Left lung (tissue), 4 donors: ENCODE measurements at regions not wholly inside any gene's neighbourhood (a gene's known extent, or its start where the extent isn't known, plus 50 kb on each side); places are given as distances from the start of the nearest gene placed in this dataset.

Source experiments
- ATAC-seq: fragments of 200-7000 bp; cut with Tn5 transposase; one replicate; pipeline ENCODE4 v1.9.1; 2020; ENCODE audit warnings: moderate library complexity
- DNase-seq, 4 donors: peaks; one replicate each; pipeline ENCODE4 v3.0.0-alpha.2; 2013 to 2020
- H3K27ac ChIP-seq, 2 donors: fragments of 200-600 bp; sonication (generic) in 1 of 2; one replicate each; pipeline versions ENCODE4 v1.5.0 to v1.8.0; 2020 to 2021
- H3K27me3 ChIP-seq, 2 donors: fragments of 200-600 bp; sonication (generic) in 1 of 2; one replicate each; pipeline versions ENCODE4 v1.5.0 to v1.8.0; 2020 to 2021
- H3K36me3 ChIP-seq, 2 donors: fragments of 200-600 bp; sonication (generic) in 1 of 2; one replicate each; pipeline versions ENCODE4 v1.5.0 to v1.8.0; 2020 to 2021
- H3K4me1 ChIP-seq, 2 donors: fragments of 200-600 bp; one replicate each; pipeline ENCODE4 v1.8.0; 2021
- H3K4me3 ChIP-seq, 2 donors: fragments of 200-600 bp; sonication (generic) in 1 of 2; one replicate each; pipeline versions ENCODE4 v1.5.0 to v1.8.0; 2020 to 2021; ENCODE audit warnings: mild to moderate bottlenecking in 1 of 2
- H3K9me3 ChIP-seq, 2 donors: fragments of 200-600 bp; sonication (generic) in 1 of 2; one replicate each; pipeline versions ENCODE4 v1.5.0 to v1.8.0; 2020 to 2021
- CTCF ChIP-seq, 2 donors: fragments of 200-600 bp; sonication (generic) in 1 of 2; IDR thresholded peaks; one replicate each; pipeline versions ENCODE4 v1.5.0 to v1.8.0; 2021; ENCODE audit warnings: antibody characterized with exemption in 2 of 2
- intact Hi-C, 2 donors: fragments of 100-400 bp; cut with DNase I; formaldehyde crosslinking; loops; one replicate each; pipeline versions ENCODE4 v1.11.2 to v1.14.2; 2022
- donor health status: DM: no; HTN: yes; CAD: no.
- donor health status: DM: no; HTN: no; CAD: no.

GRCh38 chr5:74069741-74070140, 443.7 kb downstream of the ARHGEF28 start:
- no peak for TF ChIP-seq CTCF (IDR thresholded peaks at IDR 0.05)
- DNase-seq (no peak), ATAC-seq (no peak)
- intact Hi-C loops, result no loop called here
- no peaks in the 10 kb centered on the region for H3K9me3 ChIP-seq
- H3K36me3 ChIP-seq, result no peaks in the 10 kb centered on the region
- peaks cover 0 to 3% of the 10 kb centered on the region in 2 donors for H3K4me1 ChIP-seq
- no peak overlapping the region for H3K4me3 ChIP-seq
- H3K27me3 ChIP-seq, result no peaks in the 10 kb centered on the region
- no peak overlapping the region for H3K27ac ChIP-seq

GRCh38 chr5:74067748-74068541, 441.9 kb downstream of the ARHGEF28 start:
- H3K27ac ChIP-seq, result no peak overlapping the region
- intact Hi-C loops, result no loop called here
- H3K4me3 ChIP-seq, result no peak overlapping the region
- H3K4me1 ChIP-seq, result no peaks in the 10 kb centered on the region
- no peaks in the 10 kb centered on the region for H3K9me3 ChIP-seq
- no peaks in the 10 kb centered on the region for H3K27me3 ChIP-seq
- no peaks in the 10 kb centered on the region for H3K36me3 ChIP-seq
- TF ChIP-seq CTCF (IDR thresholded peaks at IDR 0.05), result no peak
- ATAC-seq, result no peak
- DNase-seq, result no peak

DNA sequence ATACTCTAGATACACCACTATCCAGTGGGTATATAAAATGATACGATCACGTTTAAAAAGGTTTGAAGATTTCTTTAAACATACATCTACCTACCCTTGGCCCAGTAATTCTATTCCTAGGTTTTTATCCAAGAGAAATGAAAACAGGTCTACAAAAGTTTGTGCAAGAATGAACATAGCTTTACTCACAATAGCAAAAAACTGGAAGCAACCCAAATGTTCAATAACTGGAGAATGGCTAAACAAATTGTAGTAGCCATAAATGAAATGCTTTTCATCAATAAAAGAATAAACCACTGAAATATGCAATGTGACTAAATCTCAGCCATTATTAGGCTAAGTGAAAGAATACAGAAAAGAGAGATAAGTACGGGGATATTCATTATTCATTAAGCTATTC, 438.9 kb downstream of the ARHGEF28 start:
- ATAC-seq (no peak), DNase-seq (no peak)
- Histone ChIP-seq H3K4me3 (no peak overlapping the region), H3K9me3 (no peaks in the 10 kb centered on the region), H3K36me3 (no peaks in the 10 kb centered on the region), H3K4me1 (no peaks in the 10 kb centered on the region), H3K27me3 (no peaks in the 10 kb centered on the region), H3K27ac (no peak overlapping the region)
- intact Hi-C loops, result no loop called here
- no peak for TF ChIP-seq CTCF (IDR thresholded peaks at IDR 0.05)

DNA sequence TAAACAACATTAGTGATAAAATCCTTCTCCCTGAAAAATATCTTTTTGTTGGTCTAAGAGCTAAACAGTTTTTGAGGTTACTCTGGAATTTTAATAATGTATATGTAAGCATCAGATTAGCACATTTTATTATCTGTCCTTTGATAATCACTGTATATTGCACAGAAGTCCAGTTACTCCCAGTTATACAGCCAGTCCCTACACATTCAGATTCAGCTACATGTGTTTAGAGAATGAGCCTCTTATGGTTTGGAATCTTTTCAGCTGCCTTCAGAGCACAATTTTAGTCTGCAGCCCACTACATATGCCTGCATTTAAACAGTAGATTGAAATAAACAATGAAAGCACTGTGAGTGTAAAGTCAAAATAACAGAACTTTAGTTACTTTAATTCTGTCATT, 438.2 kb downstream of the ARHGEF28 start:
- TF ChIP-seq CTCF (IDR thresholded peaks at IDR 0.05), result no peak
- no peaks in the 10 kb centered on the region for H3K27me3 ChIP-seq
- ATAC-seq (no peak), DNase-seq (no peak)
- no peaks in the 10 kb centered on the region for H3K4me1 ChIP-seq
- intact Hi-C loops, result no loop called here
- H3K27ac ChIP-seq, result no peak overlapping the region
- H3K36me3 ChIP-seq, result no peaks in the 10 kb centered on the region
- no peak overlapping the region for H3K4me3 ChIP-seq
- no peaks in the 10 kb centered on the region for H3K9me3 ChIP-seq

DNA sequence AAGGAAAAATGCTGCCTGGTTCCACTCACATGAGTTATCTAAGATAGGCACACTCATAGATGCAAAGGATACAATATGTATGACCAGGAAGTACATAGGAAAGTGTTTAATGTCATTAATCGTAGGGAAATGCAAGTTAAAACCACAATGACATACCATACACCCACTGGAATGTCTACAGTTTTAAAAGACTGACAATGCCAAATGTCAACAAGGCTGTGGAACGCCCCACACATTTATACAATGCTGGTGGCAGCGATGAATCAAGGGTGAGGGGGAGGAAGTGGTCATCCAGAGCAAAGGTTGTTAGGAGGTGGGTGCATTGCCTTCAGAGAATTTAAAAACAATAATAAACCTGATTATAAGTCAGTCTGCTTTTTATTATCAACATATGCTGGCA, 437.8 kb downstream of the ARHGEF28 start:
- ATAC-seq (no peak), DNase-seq (no peak)
- no peak overlapping the region for H3K27ac ChIP-seq
- TF ChIP-seq CTCF (IDR thresholded peaks at IDR 0.05), result no peak
- no peaks in the 10 kb centered on the region for H3K9me3 ChIP-seq
- H3K4me3 ChIP-seq, result no peak overlapping the region
- H3K36me3 ChIP-seq, result no peaks in the 10 kb centered on the region
- no peaks in the 10 kb centered on the region for H3K4me1 ChIP-seq
- H3K27me3 ChIP-seq, result no peaks in the 10 kb centered on the region
- intact Hi-C loops, result no loop called here
